KMS-11 (cell line): ENCODE measurements at regions not wholly inside any gene's neighbourhood (a gene's known extent, or its start where the extent isn't known, plus 50 kb on each side); places are given as distances from the start of the nearest gene placed in this dataset.

Experiments used
- H2AFZ ChIP-seq: fragments of 200-600 bp; sonication (generic); 2 replicates; pipeline ENCODE4 v1.6.1; 2016; ENCODE audit warnings: antibody characterized with exemption, mixed run types, low read depth
- H3K27ac ChIP-seq: fragments of 200-600 bp; sonication (generic); 2 replicates; pipeline ENCODE4 v1.6.1; 2016; ENCODE audit warnings: mild to moderate bottlenecking, mixed run types
- H3K27me3 ChIP-seq: fragments of 200-600 bp; sonication (generic); 2 replicates; pipeline ENCODE4 v1.6.1; 2017; ENCODE audit warnings: mild to moderate bottlenecking, low read depth, mixed run types, moderate library complexity; ENCODE audit not compliant: insufficient read depth
- H3K36me3 ChIP-seq: fragments of 200-600 bp; sonication (generic); 2 replicates; pipeline ENCODE4 v1.6.1; 2017; ENCODE audit warnings: mild to moderate bottlenecking, mixed run types; ENCODE audit not compliant: insufficient read depth
- H3K4me1 ChIP-seq: fragments of 200-600 bp; sonication (generic); 2 replicates; pipeline ENCODE4 v1.6.1; 2016; ENCODE audit warnings: mild to moderate bottlenecking, low read depth, mixed run types; ENCODE audit not compliant: poor library complexity, severe bottlenecking
- H3K4me2 ChIP-seq: fragments of 200-600 bp; sonication (generic); 2 replicates; pipeline ENCODE4 v1.7.0; 2016; ENCODE audit warnings: mild to moderate bottlenecking, mixed run types
- H3K4me3 ChIP-seq: fragments of 200-600 bp; sonication (generic); IDR thresholded peaks from 2 replicates; pipeline ENCODE4 v1.6.1; 2017; ENCODE audit warnings: low read depth, low read length, mixed read lengths; ENCODE audit not compliant: insufficient read depth
- H3K79me2 ChIP-seq: fragments of 200-600 bp; sonication (generic); 2 replicates; pipeline ENCODE4 v1.6.1; 2016; ENCODE audit warnings: low read depth, mixed run types; ENCODE audit not compliant: insufficient read depth
- H3K9ac ChIP-seq: fragments of 200-600 bp; sonication (generic); 2 replicates; pipeline ENCODE4 v1.6.1; 2016; ENCODE audit warnings: mild to moderate bottlenecking, mixed run types
- H4K20me1 ChIP-seq: fragments of 200-600 bp; sonication (generic); 2 replicates; pipeline ENCODE4 v1.6.1; 2016; ENCODE audit warnings: mild to moderate bottlenecking, mixed run types; ENCODE audit not compliant: insufficient read depth
- CTCF ChIP-seq: fragments of 200-600 bp; sonication (generic); conservative IDR thresholded peaks from 2 replicates; pipeline ENCODE4 v1.6.1; 2017; ENCODE audit warnings: low read depth, mild to moderate bottlenecking, antibody characterized with exemption, low read length, moderate library complexity, mixed read lengths

GRCh38 chr9:90956026-90956810 lies 154.6 kb downstream of the SYK start:
- Histone ChIP-seq H2AFZ (no peak overlapping the region), H3K36me3 (no peaks in the 10 kb centered on the region), H3K9ac (no peak overlapping the region), H3K79me2 (no peaks in the 10 kb centered on the region), H3K27ac (no peak overlapping the region), H3K4me2 (no peak overlapping the region), H3K4me3 (no peak overlapping the region), H3K4me1 (peaks cover 49% of the 10 kb centered on the region), H4K20me1 (no peaks in the 10 kb centered on the region), H3K27me3 (no peaks in the 10 kb centered on the region)
- TF ChIP-seq CTCF, result no peak

- no peaks in the 10 kb centered on the region for H3K36me3 ChIP-seq
- no peak overlapping the region; the same call in 1 of the 2 replicates for H3K27ac ChIP-seq
- H3K9ac ChIP-seq, result no peak overlapping the region
- H3K4me1 ChIP-seq, result peaks cover 48% of the 10 kb centered on the region
- 0 out of 2 replicates have a peak overlapping the region, but pooled peaks have one; percentile 12 for H2AFZ ChIP-seq
- no peaks in the 10 kb centered on the region for H3K79me2 ChIP-seq
- H3K27me3 ChIP-seq, result no peaks in the 10 kb centered on the region
- no peaks in the 10 kb centered on the region for H4K20me1 ChIP-seq
- no peak for TF ChIP-seq CTCF
- peak overlapping the region; percentile 39 for H3K4me2 ChIP-seq
- no peak overlapping the region for H3K4me3 ChIP-seq
Measured at GRCh38 chr9:90958328-90958727, 156.7 kb downstream of the SYK start.

GRCh38 chr9:90960941-90961340 lies 159.3 kb downstream of the SYK start:
- Histone ChIP-seq H3K9ac (no peak overlapping the region), H3K79me2 (no peaks in the 10 kb centered on the region), H3K27ac (no peak overlapping the region), H3K4me1 (peaks cover 40% of the 10 kb centered on the region), H3K27me3 (no peaks in the 10 kb centered on the region), H2AFZ (0 out of 2 replicates have a peak overlapping the region, but pooled peaks have one; percentile 31), H3K36me3 (no peaks in the 10 kb centered on the region), H4K20me1 (no peaks in the 10 kb centered on the region), H3K4me3 (no peak overlapping the region), H3K4me2 (no peak overlapping the region)
- TF ChIP-seq CTCF, result no peak

- 0 out of 2 replicates have a peak overlapping the region, but pooled peaks have one; percentile 31 for H2AFZ ChIP-seq
- no peak overlapping the region for H3K27ac ChIP-seq
- H3K4me1 ChIP-seq, result peaks cover 40% of the 10 kb centered on the region
- H3K36me3 ChIP-seq, result no peaks in the 10 kb centered on the region
- H3K4me2 ChIP-seq, result no peak overlapping the region
- no peaks in the 10 kb centered on the region for H3K27me3 ChIP-seq
- no peak overlapping the region for H3K9ac ChIP-seq
- no peaks in the 10 kb centered on the region for H3K79me2 ChIP-seq
- H4K20me1 ChIP-seq, result no peaks in the 10 kb centered on the region
- H3K4me3 ChIP-seq, result no peak overlapping the region
- no peak for TF ChIP-seq CTCF
Measured at GRCh38 chr9:90961375-90961774, 159.8 kb downstream of the SYK start.
